WI38 (cell line): ENCODE measurements at regions not wholly inside any gene's neighbourhood (a gene's known extent, or its start where the extent isn't known, plus 50 kb on each side); places are given as distances from the start of the nearest gene placed in this dataset.

ENCODE experiments used
- H3K4me3 ChIP-seq: 2 replicates; pipeline ENCODE4 v1.5.1; 2011; ENCODE audit warnings: low read depth, mild to moderate bottlenecking, control low read depth, low read length
- CTCF ChIP-seq: IDR thresholded peaks from 2 replicates; pipeline ENCODE4 v1.5.1; 2012; ENCODE audit warnings: low read depth, mild to moderate bottlenecking, control low read depth, low read length

GRCh38 chr22:22130953-22131608, 113.5 kb upstream of the VPREB1 start:
- no peak overlapping the region for H3K4me3 ChIP-seq

GRCh38 chr22:22129387-22129786, 115.2 kb upstream of the VPREB1 start:
- no peak for TF ChIP-seq CTCF
- H3K4me3 ChIP-seq: no peak overlapping the region

More at GRCh38 chr22:22130953-22131608, 113.5 kb upstream of the VPREB1 start:
- no peak for TF ChIP-seq CTCF

- no peak for TF ChIP-seq CTCF
- no peak overlapping the region for H3K4me3 ChIP-seq
These were observed 116.1 kb upstream of the VPREB1 start for GRCh38 chr22:22128440-22128839.

GRCh38 chr22:22127100-22127499, 117.5 kb upstream of the VPREB1 start:
- no peak for TF ChIP-seq CTCF
- H3K4me3 ChIP-seq: no peak overlapping the region

GRCh38 chr22:22125579-22126468, 118.8 kb upstream of the VPREB1 start:
- no peak overlapping the region for H3K4me3 ChIP-seq
- no peak for TF ChIP-seq CTCF

- TF ChIP-seq CTCF: no peak
- H3K4me3 ChIP-seq: no peak overlapping the region
These were observed 119.5 kb upstream of the VPREB1 start for GRCh38 chr22:22125028-22125578.

- no peak overlapping the region for H3K4me3 ChIP-seq
- TF ChIP-seq CTCF: no peak
These were observed 120.2 kb upstream of the VPREB1 start for GRCh38 chr22:22124374-22124773.
